Stimulated activated CD8-positive, alpha-beta memory T cell treated with anti-CD3 and anti-CD28 coated beads, Interleukin-4, amount 100 ng/mL, for 4 hours (primary cell): ENCODE measurements at regions not wholly inside any gene's neighbourhood (a gene's known extent, or its start where the extent isn't known, plus 50 kb on each side); places are given as distances from the start of the nearest gene placed in this dataset.

Source experiments
- DNase-seq, 2 donors: peaks; one replicate each; pipeline ENCODE4 v3.0.0-alpha.2; 2020; ENCODE audit warnings: low read depth in 2 of 2, low spot score in 1 of 2

DNA sequence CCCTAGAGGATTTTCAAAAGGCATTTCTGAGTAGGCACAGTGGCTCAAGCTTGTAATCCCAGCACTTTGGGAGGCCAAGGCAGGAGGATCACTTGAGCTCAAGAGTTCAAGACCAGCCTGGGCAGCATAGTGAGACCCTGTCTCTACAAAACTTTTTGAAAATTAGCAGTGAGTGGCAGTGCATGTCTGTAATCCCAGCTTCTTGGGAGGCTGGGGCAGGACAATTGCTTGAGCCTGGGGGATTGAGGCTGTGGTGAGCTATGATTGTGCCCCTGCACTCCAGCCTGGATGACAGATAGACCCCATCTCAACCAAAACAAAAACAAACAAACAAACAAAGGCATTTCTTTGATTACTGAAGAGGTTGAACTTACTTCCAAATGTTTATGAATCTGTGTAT lies 201.4 kb downstream of the KIF26A start:
- no peak for DNase-seq

DNA sequence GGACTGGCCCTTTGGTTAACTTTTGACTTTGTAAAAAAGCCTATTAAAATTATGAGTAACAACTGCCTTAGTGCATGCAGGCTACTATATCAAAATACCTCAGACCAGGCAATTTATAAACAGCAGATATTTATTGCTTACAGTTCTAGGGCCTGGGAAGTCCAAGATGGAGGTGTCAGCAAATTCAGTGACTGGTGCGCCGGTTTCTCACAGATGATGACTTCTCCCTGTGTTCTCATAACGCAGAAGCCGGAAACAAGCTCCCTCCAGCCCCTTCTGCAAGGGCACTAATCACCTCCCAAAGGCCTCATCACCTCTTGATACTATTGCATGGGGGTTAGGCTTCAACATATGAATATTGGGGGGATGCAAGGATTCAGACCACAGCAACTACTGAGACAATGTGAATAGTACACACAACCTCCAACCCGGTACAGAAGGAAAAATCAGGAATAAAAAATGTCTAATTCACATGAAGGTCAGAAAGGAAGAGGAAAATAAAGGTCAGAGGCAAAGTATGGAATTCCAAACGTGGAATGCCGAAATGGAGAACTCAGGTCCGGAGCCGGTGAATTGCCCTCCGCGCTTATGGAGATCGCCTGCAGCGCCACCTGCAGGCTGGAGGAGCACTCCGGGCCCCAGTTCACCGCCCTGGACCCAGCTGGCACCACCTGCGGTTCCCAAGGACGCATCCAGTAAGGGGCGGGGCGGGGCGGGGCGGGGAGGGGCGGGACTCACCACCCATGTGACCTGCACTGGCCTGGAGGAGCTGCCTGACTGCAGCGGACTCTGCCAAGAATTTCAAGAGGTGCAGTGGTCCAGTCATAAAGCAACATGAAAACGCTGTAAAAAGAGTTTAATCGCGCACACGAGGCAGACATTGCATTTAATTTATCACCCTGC lies 203.4 kb downstream of the KIF26A start:
- DNase-seq = no peak

DNA sequence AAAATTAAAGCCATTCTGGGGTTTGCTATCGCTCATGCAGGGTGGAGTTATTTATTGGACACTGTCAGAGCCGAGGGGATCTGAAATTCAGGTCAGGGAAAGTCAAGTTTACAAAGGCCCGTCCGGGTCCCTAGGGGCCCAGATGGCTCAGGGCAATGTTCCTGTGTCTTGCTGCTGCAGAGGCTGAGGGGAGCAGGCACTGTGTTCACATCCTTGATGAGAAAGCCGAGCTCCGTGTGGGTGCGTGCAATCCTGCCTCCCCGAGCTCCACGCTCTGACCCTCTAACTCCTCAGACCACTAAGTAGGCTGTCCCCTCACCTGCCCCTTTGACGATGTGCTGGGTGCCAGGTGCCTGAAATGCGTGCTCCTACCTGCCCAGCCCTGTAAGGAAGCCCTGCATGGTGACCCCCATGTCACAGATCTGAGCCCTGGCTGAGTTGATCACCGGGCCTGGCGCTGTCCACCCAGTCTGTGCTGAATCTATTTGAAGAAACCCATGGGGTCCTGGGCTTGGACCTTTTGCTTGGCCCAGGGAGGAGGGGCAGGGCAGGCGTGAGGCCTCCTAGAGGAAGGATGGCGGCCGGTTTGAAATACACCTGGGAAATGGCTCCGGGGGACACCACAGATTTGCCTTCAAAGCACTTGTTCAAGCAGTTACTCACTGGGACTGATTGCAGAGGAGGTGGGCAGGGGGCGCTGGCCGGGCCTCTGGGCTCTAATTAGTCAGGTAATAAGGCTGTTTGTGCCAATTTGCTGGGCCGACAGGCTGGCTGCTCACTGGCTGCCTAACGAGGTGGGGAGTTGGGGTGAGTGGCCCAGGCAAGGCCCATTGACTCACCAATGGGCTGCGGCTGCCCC lies 204.3 kb downstream of the KIF26A start:
- DNase-seq = no peak

DNA sequence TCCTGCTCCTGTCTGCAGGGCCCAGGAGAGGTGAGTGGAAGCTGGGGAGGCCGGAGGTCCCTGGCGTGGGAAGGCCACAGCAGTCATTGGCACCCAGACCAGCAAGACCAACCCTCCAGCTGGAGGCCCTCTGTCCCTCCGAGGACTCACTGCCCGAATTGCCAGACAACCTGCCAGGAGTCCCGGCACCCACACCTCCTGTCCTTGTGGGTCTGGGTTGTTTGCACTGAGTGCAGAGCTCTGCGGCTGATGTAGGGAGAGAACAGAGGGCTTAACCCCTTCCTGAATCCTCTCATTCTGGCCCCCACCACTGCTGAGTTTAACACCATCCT lies 204.9 kb downstream of the KIF26A start:
- no peak for DNase-seq

DNA sequence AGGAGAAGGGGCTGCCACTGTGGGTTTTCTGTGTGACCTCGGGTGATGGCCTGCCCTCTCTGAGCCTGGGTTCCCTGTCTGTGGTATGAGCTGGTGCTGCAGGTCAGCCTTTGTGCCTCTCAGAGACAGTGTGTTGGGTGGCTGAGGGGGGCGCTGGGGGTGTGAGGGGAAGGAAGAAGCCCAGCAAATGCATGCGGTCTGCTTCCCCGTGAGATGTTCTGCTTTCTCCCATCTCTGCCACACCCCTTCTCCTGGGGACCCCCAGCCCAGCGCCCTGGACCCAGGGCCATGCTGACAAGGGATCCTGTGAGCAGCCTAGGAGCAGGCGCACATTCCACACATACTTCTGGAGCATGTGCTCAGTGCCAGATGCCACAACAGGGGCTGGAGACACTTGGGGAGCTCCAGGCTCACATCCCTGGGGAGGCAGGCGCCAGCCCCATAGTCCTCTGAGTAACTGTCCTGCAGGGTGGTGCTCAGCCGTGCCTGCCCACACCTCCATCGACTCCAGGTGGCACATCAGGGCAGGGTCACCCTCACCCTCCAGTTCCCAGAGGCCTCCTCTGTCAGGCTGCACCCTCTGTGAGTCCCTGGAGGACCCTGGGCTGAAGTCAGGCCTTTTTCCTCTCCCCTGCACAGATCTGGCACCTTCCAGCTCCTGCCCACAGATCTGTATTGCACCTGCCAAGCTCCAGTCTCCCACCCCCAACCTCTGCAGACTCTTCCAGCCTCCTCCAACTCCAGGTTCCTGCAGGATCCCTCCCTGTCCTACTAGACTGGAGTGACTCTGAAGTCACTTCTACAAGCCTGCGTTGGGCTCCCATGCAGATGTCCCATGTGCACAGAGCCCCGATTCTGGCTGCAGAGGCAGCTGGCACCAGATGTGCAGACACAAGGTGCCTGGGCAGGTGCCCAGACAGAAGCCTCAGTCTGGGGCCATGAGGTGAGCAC lies 205.6 kb downstream of the KIF26A start:
- DNase-seq = no peak

DNA sequence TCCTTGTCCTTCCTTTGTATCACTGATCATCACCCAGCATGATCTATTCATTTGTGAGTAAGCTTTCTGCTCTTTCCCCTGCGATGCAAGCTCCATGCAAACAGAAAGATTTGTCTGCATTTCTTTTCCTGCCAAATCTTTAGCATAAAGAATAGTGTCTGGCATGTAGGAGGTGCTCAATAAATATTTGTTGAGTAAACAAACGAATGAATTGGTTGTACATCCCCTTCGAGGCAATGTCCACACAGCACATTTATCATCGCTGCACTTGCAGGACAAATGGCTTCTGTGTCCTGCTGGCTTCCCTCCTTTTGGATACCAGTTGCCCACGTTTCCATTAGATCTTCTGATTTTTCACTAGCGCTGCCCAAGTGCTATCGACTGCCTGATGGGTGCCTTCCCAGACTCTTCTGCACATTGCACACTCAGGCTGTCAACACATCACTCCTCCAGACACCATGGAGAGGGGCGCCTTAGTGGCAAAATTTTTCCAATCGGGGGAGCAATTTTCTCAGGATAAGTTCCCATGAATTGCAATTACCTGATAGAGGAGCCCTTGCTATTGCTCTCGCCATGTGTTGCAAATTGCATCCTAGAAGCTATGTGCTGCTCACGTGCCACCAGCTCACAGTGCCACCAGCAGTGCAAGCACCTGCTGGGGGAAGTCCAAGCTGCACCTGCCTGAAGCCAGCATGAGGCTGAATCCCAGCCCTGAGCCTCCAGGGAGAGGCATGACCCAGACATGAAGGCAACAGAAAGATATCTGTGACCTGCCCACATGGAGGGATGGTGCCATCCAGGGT lies 206.6 kb downstream of the KIF26A start:
- no peak for DNase-seq

DNA sequence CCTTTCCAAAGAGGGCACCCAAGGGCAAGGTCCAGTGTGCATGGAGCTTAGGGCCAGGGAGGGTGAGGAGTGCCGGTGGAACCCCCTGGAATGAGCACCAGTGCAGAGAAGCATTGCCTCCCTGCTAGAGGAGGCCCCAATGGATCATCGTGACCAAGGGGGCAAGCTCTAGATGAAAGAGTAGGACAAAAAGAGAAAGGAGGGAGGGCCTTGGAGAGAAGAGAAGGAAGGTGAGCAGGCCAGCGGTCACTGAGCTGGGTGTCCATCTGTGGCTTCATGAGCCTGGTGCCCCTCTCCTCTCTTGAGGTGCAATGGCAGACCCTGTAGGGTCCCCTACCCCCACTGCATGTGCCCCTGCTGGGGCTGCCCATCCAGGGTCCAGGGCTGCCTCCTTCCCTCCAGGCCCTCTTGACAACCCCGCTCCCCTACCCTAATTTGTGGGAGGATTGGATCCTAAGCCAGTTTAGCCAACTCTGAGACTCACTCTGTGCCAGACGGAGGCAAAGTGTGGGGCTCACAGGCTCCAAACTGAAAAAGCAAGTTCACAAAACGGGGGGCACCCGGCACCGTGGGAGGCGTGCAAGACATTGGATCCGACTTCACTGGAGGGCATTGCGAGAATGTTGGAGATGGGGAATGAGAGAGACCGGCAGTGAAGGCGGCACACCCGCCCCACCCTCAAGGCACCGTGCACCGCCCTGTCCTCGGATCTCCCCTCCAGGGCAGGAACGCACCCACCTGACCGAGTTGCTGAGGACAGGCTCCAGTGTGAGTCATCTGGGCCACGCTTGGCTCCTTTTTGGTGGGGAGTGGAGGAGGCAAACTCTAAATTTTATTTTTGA lies 207.5 kb downstream of the KIF26A start:
- DNase-seq = no peak

DNA sequence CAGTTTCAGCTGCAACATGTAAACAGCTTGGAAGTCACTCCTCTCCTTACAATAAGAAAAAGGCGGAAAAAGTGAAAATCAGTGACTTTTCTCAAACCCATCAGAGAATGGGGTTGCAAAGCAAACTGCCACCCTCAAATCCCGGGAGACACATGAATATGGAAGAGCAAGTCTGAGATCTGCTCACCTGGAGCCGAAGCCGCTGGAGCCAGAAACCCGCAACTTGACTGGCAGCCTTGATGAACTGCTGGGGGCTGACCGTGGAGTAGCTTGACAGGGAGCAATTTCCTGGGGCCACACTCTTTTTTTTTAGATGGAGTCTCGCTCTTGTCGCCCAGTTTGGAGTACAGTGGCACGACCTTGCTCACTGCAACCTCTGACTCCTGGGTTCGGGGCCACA lies 208.2 kb downstream of the KIF26A start:
- DNase-seq = no peak

DNA sequence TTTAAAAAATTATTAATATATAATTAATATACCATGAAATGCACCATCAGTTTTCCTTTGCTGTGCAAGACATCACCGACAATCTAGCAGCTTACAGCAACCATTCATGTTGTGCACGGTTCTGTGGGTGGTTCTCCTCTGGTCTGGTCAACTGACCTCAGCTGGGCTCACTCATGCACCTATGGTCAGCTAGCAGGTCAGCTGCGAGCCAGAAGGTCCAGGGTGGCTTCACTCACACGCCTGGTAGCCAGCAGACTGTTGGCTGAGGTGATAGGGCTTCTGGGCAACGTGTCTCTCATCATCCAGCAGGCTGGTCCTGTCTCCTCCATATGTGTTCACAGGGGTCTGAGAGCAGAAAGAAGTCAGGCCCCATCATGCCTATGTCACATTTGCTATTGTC lies 210.4 kb downstream of the KIF26A start:
- no peak for DNase-seq

DNA sequence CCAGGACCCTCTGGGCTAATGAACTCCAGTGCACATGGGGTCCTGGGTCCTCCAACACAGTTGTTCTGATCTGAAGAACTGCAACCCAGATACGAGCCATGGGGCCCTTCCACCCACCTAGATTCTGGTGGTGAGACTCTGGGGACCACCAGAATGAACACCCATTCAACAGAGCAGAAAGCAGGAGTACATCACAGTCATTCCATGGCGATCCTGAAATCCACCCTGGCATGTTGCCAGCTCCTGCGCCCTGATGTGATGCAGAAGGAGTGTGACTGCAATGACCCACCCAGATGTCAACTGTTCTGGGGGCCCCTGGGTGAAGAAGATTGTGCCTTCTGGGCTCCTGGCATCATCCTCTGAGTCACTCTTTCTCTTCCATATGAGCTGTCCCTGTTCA lies 211.6 kb downstream of the KIF26A start:
- no peak for DNase-seq

DNA sequence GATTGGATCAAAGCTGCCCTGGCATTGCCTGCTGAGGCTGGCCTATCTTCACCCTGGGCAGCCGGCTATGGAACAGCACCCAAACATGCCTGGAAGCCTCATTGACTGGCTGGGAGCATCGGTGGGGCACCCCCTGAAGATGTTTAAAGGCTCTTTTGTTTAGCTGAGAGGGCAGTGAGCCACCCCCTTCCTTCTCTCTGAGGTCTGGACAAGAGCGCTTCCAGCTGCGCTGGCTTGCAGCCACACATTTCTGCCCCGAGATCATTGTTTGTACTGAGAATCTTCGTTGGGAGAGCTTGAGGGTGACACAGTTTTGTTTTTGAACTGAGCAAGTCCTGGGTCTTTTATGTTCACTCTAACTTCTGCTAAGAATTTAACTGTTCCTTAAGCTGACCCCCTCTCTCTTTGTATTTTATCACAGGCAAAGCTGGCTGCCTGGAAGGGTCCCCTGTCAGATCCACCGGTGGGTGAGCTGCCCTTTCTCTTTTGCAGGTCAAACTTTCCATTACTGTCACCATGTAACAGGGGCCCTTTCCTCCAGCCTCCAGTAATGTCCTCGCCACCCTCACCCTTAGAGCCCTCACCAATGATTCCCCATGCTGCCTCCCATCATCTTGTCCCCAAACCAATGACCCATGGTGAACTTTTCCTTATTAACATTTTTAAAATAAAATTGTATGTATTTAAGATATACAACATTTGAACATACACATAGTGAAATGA lies 212.2 kb downstream of the KIF26A start:
- no peak for DNase-seq

DNA sequence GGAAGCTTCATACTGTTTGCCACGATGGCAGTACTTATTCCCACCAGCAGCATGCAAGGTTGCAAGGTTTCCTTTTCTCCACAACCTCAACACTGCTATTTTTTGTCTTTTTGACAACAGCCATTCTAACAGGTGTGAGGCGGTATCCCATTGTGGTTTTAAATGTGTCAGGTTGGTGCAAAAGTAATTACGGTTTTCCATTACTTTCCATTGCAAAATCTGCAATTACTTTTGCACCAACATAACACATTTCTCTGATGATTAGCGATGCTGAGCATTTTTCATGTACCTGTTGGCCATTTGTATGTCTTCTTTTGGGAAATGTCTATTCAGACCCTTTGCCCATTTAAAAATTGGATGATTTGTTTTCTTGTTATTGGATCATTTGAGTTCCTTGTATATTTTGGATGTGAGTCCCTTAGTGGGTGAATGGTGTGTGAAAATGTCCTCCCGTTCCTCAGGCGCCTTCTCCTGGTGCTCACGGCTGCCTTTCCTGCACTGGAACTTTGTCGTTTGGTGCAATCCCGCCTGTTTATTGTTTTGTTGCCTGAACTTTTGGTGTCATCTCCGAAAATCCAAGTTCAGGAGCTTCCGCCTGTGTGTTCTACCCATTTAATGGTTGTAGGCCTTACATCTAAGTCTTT lies 213.6 kb downstream of the KIF26A start:
- DNase-seq = no peak

DNA sequence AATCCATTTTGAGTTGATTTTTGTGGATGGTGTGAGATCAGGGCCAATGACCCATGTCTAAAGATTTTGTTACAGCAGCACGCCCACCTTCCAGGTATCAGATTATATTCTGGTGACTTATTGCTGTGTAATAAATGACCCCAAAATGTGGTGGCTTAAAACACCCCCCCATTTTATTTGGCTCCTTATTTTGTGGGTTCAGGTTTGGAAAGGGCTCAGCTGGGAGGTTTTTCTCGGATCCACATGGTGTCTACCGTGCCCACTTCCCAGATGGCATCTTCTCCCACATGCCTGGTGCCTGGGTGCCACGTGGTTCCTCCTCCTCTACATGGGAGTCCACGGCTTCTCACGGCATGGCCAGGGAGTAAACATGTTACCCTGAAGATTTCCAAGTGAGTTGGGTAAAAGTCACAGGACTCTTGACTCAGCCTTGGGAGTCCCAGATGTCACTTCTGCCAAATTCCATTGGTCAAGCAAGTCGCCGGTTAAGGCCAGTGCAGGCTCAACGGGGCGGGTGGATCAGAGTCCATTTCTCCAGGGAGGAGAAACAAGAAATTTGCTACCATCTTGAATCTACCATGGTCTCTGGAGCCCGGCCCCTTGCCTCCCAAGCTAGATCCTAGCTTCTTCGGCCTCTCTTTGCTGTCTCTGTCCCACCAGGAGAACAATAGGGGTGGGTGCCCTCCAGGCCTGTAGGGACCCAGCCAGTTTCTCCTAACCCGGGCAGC lies 214.3 kb downstream of the KIF26A start:
- DNase-seq = no peak

DNA sequence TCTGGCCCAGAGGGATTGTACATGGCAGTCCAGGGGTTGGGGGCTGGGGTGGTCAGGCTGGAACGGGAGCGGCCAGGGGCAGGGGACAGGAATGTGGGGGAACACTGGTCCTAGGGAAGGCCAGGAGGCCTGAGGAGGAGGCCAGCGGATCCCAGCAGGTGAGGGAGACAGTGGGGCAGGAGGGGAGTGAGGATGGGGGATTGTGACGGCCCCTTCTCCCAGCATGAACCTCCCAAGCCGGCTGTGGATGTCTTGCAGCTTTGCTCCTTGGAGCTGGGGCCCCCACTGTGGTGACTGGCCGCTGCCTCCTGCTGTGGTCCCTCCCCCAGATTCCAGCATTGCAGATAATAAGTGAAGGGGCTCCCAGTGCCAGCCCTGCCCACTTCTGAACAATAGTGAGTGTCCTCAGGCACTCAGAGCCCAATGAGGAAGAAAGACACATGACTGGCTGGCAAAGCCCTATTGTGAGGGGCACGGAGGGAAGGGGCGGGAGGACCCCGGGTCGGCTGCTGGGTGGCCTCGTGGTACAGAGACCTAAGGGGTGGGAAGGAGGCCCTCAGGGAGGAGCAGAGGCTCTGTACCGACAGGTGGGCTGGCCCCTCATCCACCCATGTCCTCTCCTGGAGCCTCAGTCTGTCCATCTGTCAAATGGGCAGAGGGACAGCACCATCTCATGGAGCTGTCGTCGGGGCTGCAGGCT lies 215.0 kb downstream of the KIF26A start:
- DNase-seq = no peak

DNA sequence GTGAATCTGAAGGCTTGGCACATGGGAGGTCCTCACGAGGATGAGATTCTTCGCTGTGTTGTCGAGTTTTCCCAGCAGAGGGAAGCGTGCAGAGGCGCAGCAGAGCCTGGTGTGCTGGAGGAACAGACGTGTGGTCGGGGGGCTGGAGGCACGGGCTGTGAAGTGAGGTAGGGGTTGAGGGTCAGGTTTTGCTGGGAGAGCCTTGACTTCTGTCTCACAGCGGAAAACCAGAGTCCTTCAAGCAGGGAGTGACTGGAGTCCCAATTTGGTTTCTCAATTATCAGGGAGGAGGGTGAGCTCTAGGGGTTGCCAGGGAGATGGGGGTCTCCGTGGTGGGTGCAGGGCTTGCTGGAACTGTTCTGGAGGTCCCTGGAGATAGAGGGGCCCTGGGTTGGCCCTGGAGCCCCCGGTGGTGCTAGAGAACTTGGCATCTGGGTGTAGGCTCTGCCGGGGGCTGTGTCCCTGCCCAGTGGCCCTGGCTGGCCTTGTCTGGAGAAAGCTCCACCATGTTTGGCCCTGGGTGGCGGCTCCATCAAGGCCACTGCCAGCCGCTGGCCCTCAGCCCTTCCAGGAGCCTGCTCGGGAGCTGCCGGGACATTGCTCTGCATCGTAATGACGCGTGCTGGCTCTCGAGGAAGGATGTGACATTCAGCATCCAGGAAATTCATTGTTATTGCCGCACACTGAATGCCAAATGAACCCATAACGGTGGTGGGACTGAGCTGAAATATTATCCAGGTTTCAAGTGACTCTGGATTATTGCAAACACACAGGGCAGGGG lies 215.7 kb downstream of the KIF26A start:
- DNase-seq = no peak
